ENCODE measurements at regions not wholly inside any gene's neighbourhood (a gene's known extent, or its start where the extent isn't known, plus 50 kb on each side); places are given as distances from the start of the nearest gene placed in this dataset.

DNA sequence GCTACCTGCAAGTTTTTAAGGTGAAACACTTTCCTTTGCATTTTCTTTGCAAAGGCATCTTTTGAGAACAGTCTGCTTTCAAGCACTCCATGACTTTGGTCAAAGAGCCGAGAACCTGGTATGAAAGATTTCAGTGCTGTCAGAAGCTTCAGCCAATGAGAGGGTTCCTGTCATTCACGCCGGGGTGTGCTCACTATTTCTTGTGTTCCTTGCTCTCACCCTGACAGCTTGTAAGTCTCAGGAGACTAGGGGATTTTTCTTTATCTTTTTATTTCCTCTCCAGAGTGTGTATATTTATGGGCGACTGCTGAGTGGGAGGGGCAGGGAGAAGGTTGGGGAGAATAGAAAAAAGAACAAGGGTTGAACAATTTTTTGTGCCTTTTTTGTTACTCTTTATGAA is 334.0 kb downstream of the PSAT1 start:
- H3K27ac Mint-ChIP-seq: no peak overlapping the region
- H3K36me3 Mint-ChIP-seq (ENCODE audit: low read depth): no peaks in the 10 kb centered on the region
- peaks cover 4% of the 10 kb centered on the region for H3K9me3 Mint-ChIP-seq
- no peaks in the 10 kb centered on the region for H3K4me1 Mint-ChIP-seq (ENCODE audit: low read depth)
- no peaks in the 10 kb centered on the region for H3K27me3 Mint-ChIP-seq (ENCODE audit: low read depth)
- no peak overlapping the region for H3K4me3 Mint-ChIP-seq

DNA sequence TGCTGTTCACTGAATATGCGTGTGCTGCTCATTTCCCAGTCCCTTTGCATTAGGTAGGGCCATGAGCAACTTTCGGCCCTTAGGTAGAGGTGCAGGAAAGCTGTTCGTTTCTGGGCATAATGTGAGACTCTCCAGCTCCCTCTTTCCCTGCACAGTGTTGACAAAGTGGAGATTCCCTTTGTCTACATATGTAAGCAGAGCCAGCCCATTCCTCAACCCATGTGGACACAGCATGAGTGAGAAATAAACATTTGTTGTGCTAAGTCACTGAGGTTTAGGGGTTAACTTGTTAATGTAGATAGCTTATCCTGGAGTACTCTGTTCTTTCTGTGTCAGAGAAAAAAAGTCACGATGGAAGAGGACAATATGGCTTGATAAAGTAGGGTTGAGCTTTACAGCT is 343.8 kb downstream of the PSAT1 start:
- H3K27ac Mint-ChIP-seq: no peak overlapping the region
- H3K9me3 Mint-ChIP-seq: no peaks in the 10 kb centered on the region
- H3K4me3 Mint-ChIP-seq: no peak overlapping the region
- H3K36me3 Mint-ChIP-seq (ENCODE audit: low read depth): no peaks in the 10 kb centered on the region
- no peaks in the 10 kb centered on the region for H3K27me3 Mint-ChIP-seq (ENCODE audit: low read depth)
- H3K4me1 Mint-ChIP-seq (ENCODE audit: low read depth): no peaks in the 10 kb centered on the region

DNA sequence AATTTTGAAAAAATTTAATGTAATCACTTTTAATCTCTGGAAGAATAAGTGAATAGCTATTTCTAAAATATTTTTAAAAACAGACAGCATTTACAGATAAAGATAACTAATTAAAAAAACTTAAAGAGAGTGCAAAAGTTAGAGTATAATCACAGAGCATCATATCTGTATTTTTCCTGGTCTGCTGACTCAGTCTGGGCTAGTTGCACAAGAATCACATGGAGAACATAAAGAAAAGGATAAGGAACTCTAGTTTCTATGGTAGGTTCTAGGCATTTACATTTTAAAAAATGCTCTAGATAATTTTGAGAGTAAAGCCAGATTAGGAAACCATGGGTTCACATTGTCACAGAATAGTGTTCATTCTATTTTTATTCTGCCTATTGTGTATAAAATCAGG is 347.4 kb downstream of the PSAT1 start:
- H3K4me3 Mint-ChIP-seq: no peak overlapping the region
- H3K4me1 Mint-ChIP-seq (ENCODE audit: low read depth): no peaks in the 10 kb centered on the region
- no peaks in the 10 kb centered on the region for H3K27me3 Mint-ChIP-seq (ENCODE audit: low read depth)
- no peak overlapping the region for H3K27ac Mint-ChIP-seq
- H3K36me3 Mint-ChIP-seq (ENCODE audit: low read depth): no peaks in the 10 kb centered on the region
- no peaks in the 10 kb centered on the region for H3K9me3 Mint-ChIP-seq

DNA sequence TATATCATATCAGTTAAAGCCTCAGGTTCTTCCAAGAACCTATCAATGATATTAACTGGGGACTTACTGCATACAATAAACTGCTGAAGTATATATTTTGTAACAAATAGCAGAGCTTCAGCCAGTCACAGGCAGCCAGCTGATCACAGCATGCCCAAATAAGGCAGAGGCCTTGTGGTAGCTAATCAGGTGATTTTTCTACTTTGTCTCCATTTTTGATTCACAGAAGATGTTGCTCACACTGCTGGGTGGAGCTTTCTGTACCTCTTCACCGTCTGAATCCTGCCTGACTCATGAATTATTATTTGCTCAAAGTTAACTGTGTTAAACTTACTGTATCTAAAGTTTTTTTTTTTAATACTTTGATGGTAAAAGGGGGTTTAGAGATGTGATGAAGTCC is 357.4 kb downstream of the PSAT1 start:
- H3K36me3 Mint-ChIP-seq (ENCODE audit: low read depth): no peaks in the 10 kb centered on the region
- no peaks in the 10 kb centered on the region for H3K9me3 Mint-ChIP-seq
- no peaks in the 10 kb centered on the region for H3K4me1 Mint-ChIP-seq (ENCODE audit: low read depth)
- H3K27me3 Mint-ChIP-seq (ENCODE audit: low read depth): no peaks in the 10 kb centered on the region
- no peak overlapping the region for H3K4me3 Mint-ChIP-seq
- no peak overlapping the region for H3K27ac Mint-ChIP-seq

DNA sequence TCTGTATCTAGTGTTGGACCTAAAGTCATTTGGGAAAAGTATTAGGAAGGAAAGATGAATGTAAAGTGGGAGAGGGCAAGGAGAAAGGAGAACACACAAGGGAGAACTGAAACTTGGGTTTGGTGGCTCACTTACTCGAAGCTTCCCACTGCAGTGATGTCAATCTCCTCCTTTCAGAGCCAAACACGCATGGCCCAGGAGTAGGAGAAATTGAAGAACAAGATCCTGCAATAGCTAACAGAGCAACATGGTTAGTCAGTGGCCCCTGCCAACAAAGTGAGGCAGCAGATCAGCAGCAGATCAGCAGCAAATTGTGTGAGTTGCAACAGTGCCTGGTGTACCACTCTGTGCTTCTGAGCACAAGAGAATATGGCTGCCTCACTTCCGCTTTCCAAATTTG is 366.4 kb downstream of the PSAT1 start:
- H3K27me3 Mint-ChIP-seq (ENCODE audit: low read depth): no peaks in the 10 kb centered on the region
- H3K36me3 Mint-ChIP-seq (ENCODE audit: low read depth): no peaks in the 10 kb centered on the region
- no peak overlapping the region for H3K27ac Mint-ChIP-seq

DNA sequence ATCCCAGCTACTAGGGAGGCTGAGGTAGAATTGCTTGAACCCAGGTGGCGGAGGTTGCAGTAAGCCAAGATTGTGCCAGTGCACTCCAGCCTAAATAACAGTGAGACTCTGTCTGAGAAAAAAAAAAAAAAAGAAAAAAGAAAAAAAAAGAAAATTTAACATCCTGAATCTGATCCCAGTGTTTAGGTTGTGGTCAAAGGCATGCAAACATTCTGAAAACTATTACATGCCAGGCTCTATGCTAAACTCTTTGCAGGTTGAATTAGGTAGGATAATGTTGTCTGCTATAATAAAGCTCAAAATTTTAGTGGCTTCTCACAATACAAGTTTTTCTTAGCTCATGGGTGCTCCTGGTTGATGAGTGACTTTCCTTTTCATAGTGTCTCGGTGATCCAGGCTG is 367.4 kb downstream of the PSAT1 start:
- no peaks in the 10 kb centered on the region for H3K27me3 Mint-ChIP-seq (ENCODE audit: low read depth)
- no peak overlapping the region for H3K4me3 Mint-ChIP-seq
- H3K36me3 Mint-ChIP-seq (ENCODE audit: low read depth): no peaks in the 10 kb centered on the region
- H3K9me3 Mint-ChIP-seq: no peaks in the 10 kb centered on the region
- no peak overlapping the region for H3K27ac Mint-ChIP-seq
- no peaks in the 10 kb centered on the region for H3K4me1 Mint-ChIP-seq (ENCODE audit: low read depth)

More for the DNA sequence above, 366.4 kb downstream of the PSAT1 start:
- Mint-ChIP-seq H3K9me3 (no peaks in the 10 kb centered on the region), H3K4me3 (no peak overlapping the region), H3K4me1 (ENCODE audit: low read depth) (no peaks in the 10 kb centered on the region)

DNA sequence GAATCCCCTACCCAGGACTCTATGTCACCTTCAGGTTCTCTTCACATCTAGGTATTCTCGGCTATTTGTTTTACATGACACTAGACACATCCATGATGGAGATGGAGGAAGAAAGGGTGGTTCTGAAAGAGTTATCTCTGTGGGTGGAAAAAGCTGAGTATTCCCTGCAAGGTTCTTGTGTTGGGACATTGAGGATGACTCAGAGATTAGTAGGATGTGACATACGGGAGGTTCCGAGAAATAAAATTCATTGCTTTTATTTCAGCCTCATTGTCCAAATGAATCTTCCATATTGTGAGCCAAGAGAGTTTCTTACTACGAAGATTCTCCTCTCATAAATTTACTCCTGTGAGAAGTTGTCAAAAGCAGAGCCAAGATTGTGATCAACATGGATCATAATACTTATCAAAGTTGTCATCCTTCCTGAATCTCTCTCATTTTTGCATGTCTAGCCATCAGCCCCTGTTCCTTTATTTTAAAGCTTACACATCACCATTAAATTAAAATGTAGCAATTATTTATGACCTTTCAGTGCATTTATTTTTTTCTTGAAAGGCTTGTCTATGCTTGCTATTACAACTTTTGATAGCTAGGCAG is 370.0 kb downstream of the PSAT1 start:
- no peaks in the 10 kb centered on the region for H3K36me3 Mint-ChIP-seq (ENCODE audit: low read depth)
- H3K4me1 Mint-ChIP-seq (ENCODE audit: low read depth): no peaks in the 10 kb centered on the region
- H3K27me3 Mint-ChIP-seq (ENCODE audit: low read depth): no peaks in the 10 kb centered on the region
- no peak overlapping the region for H3K27ac Mint-ChIP-seq
- no peaks in the 10 kb centered on the region for H3K9me3 Mint-ChIP-seq
- no peak overlapping the region for H3K4me3 Mint-ChIP-seq

DNA sequence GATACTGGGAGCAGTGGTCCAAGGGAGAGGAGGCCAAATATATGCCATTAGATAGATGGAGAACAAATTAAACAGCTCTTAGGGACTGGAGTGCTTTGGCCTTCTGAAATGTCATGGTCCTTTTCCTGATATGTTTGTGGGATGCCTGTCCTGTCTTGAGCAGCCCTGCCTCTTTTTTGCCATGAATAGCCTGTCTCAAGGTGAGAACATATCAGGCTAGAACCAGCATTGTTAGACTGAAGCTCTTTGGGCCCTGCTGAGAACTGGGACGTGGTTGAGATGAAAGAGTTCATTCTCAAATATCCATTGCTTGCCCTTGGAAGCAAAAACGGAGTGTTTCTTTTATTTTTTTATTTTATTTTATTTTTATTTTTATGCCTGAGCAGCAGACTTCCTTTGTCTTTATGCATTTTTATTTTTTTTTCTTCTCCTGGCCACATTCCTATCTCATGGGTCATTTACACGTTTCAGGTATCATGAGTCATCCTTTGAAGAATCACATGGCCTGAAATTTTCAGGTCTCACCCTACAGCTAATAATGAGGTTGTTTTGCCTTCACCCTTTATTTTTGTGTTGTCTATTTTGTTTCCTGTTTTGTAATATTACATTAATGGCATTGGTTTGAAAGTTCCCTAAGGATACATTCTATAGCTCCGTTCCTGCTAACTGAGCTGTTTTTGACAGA is 371.4 kb downstream of the PSAT1 start:
- no peaks in the 10 kb centered on the region for H3K27me3 Mint-ChIP-seq (ENCODE audit: low read depth)
- no peaks in the 10 kb centered on the region for H3K4me1 Mint-ChIP-seq (ENCODE audit: low read depth)
- H3K36me3 Mint-ChIP-seq (ENCODE audit: low read depth): no peaks in the 10 kb centered on the region
- no peaks in the 10 kb centered on the region for H3K9me3 Mint-ChIP-seq
- no peak overlapping the region for H3K4me3 Mint-ChIP-seq
- no peak overlapping the region for H3K27ac Mint-ChIP-seq

DNA sequence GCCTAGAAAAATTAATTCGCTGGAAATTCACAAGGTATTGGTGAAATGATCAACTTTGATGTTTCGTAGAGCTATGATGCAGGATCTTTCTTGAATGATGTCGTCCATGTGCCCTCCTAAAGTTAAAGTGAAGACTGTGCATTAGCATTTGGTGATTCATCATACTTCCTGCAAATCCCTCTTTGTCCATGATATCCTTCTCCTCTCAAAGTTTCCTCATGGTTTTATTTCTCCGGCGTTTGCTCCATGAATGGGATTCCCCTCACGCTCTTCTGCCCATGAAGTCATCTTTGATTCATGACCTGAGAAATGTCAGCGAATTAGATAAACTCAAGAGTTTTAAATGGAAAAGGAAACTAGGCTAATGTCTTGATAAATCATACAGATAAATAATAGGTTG is 372.7 kb downstream of the PSAT1 start:
- H3K27me3 Mint-ChIP-seq (ENCODE audit: low read depth): no peaks in the 10 kb centered on the region
- no peak overlapping the region for H3K27ac Mint-ChIP-seq
- H3K9me3 Mint-ChIP-seq: no peaks in the 10 kb centered on the region
- no peak overlapping the region for H3K4me3 Mint-ChIP-seq
- H3K4me1 Mint-ChIP-seq (ENCODE audit: low read depth): no peaks in the 10 kb centered on the region
- no peaks in the 10 kb centered on the region for H3K36me3 Mint-ChIP-seq (ENCODE audit: low read depth)

DNA sequence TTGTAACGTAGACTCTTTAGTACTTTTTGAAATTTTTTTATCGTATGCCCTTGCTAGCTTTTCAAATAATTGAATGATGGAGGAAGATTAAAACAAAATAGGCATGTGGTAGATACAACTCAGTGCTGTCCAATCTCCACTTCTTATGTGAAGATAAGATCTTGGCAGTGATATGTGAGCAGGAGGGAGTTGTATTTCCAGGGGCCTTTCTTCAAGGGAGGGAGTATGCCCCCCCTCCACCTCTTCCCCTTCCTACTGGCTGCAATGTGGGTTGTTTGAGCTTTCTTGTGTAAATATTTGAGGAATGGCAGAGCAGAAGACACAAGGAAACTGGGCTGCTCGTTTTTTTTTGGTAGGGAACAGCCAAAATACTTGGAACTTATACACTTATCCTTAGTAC is 374.9 kb downstream of the PSAT1 start:
- Mint-ChIP-seq H3K4me3 (no peak overlapping the region), H3K27ac (no peak overlapping the region), H3K4me1 (ENCODE audit: low read depth) (no peaks in the 10 kb centered on the region), H3K27me3 (ENCODE audit: low read depth) (no peaks in the 10 kb centered on the region), H3K9me3 (no peaks in the 10 kb centered on the region), H3K36me3 (ENCODE audit: low read depth) (no peaks in the 10 kb centered on the region)

DNA sequence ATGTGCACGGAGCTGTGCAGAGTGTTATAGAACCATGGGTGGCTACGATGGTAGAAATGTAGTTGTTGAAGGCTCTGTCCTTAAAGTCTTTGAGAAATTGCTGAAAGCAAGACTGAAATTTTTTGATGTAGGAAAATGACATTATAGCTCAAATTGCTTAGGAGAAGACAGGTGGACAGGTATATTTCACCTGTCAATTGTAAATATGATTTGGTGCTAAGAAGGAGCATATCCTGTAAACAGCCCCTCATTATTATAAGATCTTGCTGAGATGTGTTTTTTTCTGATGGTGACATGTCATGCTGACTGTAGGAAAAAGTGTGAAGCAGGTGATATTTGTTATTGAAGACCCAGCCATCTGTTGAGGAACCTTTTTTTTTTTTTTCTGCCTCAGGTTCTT is 377.9 kb downstream of the PSAT1 start:
- no peaks in the 10 kb centered on the region for H3K36me3 Mint-ChIP-seq (ENCODE audit: low read depth)
- no peak overlapping the region for H3K27ac Mint-ChIP-seq
- no peak overlapping the region for H3K4me3 Mint-ChIP-seq
- H3K4me1 Mint-ChIP-seq (ENCODE audit: low read depth): no peaks in the 10 kb centered on the region
- H3K9me3 Mint-ChIP-seq: no peaks in the 10 kb centered on the region
- H3K27me3 Mint-ChIP-seq (ENCODE audit: low read depth): no peaks in the 10 kb centered on the region

DNA sequence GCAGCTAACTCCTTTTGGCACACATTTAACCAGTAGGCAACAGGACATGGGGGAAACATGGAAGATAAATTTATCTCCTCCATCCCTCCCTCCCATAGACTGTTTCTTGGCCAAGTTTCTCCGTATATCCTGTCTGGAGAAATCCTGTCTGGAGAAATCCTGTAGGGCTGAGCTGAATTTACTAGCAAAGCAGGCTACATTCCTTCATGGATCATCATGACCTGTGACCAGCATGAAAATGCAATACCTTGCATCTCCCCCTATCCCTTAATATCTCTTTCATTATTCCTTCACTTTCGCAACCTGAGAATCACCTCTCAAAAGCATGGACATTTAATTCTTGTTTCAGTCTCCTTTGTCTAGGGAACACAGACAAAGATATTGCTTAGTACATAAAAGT is 379.1 kb downstream of the PSAT1 start:
- Mint-ChIP-seq H3K4me1 (ENCODE audit: low read depth) (no peaks in the 10 kb centered on the region), H3K4me3 (no peak overlapping the region), H3K27ac (no peak overlapping the region), H3K27me3 (ENCODE audit: low read depth) (no peaks in the 10 kb centered on the region), H3K9me3 (no peaks in the 10 kb centered on the region), H3K36me3 (ENCODE audit: low read depth) (no peaks in the 10 kb centered on the region)

DNA sequence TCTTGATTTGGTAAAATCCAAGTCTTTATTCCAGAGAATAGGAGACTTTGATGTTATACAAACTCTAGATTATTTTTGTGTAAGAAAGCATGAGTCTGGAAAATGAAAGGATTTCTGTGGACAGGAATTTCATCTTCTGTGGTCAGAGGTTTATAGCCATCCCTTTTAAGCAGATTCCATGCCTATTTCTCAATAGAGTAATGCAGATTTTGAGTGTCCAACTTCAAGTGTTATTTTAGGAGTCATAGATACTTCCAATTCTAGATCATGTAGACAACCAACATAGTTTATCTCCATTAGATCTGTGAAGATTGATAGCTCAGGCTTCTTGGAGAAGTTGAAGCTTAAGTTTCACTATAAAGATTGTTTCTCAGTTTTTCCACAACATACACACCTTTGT is 379.7 kb downstream of the PSAT1 start:
- H3K27me3 Mint-ChIP-seq (ENCODE audit: low read depth): no peaks in the 10 kb centered on the region
- no peaks in the 10 kb centered on the region for H3K4me1 Mint-ChIP-seq (ENCODE audit: low read depth)
- H3K9me3 Mint-ChIP-seq: no peaks in the 10 kb centered on the region
- no peaks in the 10 kb centered on the region for H3K36me3 Mint-ChIP-seq (ENCODE audit: low read depth)
- H3K4me3 Mint-ChIP-seq: no peak overlapping the region
- no peak overlapping the region for H3K27ac Mint-ChIP-seq

DNA sequence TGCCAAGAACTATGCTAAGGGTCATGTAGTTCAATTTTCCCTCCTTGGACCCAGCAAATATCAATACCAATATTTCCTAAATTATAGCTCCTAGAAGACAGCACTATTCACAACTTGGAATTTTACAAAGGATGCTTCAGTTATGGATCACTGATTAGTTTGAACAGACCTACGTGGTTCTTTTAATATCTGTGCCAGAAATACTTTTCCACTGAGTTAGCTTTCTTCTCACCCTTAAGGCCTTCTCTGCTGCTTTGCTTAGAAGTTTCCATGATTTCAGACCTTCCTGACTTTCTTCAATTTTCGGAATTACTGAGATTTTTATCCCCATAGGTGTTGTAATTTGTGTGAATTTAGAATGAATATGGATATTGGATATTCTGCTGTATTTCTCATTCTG is 380.4 kb downstream of the PSAT1 start:
- Mint-ChIP-seq H3K27ac (no peak overlapping the region), H3K4me3 (no peak overlapping the region), H3K27me3 (ENCODE audit: low read depth) (no peaks in the 10 kb centered on the region), H3K36me3 (ENCODE audit: low read depth) (no peaks in the 10 kb centered on the region), H3K9me3 (no peaks in the 10 kb centered on the region), H3K4me1 (ENCODE audit: low read depth) (no peaks in the 10 kb centered on the region)

DNA sequence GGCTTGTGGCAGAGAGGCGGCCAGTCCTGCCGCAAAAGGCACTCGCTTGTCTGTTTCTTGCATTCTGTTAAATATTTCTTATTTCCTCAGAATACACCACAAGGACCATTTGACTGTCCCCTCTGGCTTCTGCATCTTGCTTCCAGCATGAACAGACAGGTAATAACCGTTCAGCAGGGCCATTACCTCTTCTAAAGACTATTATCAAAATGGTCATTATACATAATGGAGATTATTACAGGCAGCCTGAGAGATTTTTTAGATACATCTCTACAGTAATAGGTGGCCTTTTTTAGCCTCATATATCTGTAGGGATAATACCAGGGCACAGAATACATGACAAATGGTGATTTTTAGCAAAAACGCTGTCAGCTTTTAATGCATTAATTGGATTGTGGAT is 382.0 kb downstream of the PSAT1 start:
- Mint-ChIP-seq H3K4me1 (ENCODE audit: low read depth) (no peaks in the 10 kb centered on the region), H3K4me3 (no peak overlapping the region), H3K27me3 (ENCODE audit: low read depth) (no peaks in the 10 kb centered on the region), H3K9me3 (peaks cover 3% of the 10 kb centered on the region), H3K36me3 (ENCODE audit: low read depth) (no peaks in the 10 kb centered on the region), H3K27ac (no peak overlapping the region)

DNA sequence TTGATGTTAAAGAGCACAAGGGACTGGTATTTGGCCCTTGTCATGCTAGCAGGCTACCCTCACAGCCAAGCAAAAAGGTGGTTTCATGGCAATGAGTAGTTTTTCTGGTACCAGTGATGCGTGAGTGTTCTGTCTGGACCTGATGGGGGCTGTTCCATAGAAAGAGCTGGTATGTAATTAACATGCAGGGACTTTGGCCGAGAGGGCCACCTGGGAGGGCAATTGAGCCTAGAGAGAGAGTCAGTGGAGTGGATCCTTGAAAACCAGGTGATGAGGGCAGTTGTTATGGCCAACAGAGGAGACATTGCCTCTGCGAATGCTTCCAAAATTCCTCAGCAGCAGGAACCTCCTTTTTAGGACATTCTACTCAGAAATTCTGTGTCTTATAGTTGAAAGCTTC is 383.3 kb downstream of the PSAT1 start:
- Mint-ChIP-seq H3K4me3 (no peak overlapping the region), H3K36me3 (ENCODE audit: low read depth) (no peaks in the 10 kb centered on the region), H3K4me1 (ENCODE audit: low read depth) (no peaks in the 10 kb centered on the region), H3K27ac (no peak overlapping the region), H3K9me3 (peaks cover 3% of the 10 kb centered on the region), H3K27me3 (ENCODE audit: low read depth) (no peaks in the 10 kb centered on the region)

Data from T-helper 1 cell treated with Interleukin-12 subunit alpha and Interleukin-12 subunit beta and Interleukin-4 antibody, amounts not matched to agents 30 μg/mL and 1 μg/mL, for 36 hours (primary cell).